Brain microvascular endothelial cell (primary cell): ENCODE measurements at regions not wholly inside any gene's neighbourhood (a gene's known extent, or its start where the extent isn't known, plus 50 kb on each side); places are given as distances from the start of the nearest gene placed in this dataset.
"Not testable (repeated sequence)": the region's sequence is repeated elsewhere in the genome, so short reads cannot be mapped to it uniquely, and the experiment has no call there.

Experiments
- DNase-seq: peaks from one replicate; pipeline ENCODE4 v3.0.0-alpha.2; 2020
- H3K27ac ChIP-seq: fragments of 250-450 bp; sonication (Bioruptor Pico); 2 replicates; pipeline ENCODE4 v1.5.1; 2020; ENCODE audit warnings: mild to moderate bottlenecking, moderate library complexity
- H3K27me3 ChIP-seq: fragments of 250-450 bp; sonication (Bioruptor Pico); replicated peaks from 2 replicates; pipeline ENCODE4 v1.5.1; 2020; ENCODE audit warnings: mild to moderate bottlenecking
- H3K36me3 ChIP-seq: fragments of 250-450 bp; sonication (Bioruptor Pico); replicated peaks from 2 replicates; pipeline ENCODE4 v1.5.1; 2020; ENCODE audit warnings: mild to moderate bottlenecking
- H3K4me3 ChIP-seq: 2 replicates; pipeline ENCODE4 v1.5.1; 2011; ENCODE audit warnings: low read depth, mild to moderate bottlenecking, control low read depth, low read length, moderate library complexity
- CTCF ChIP-seq: IDR thresholded peaks from 2 replicates; pipeline ENCODE4 v1.5.1; 2011; ENCODE audit warnings: low read depth, mild to moderate bottlenecking, moderate library complexity, low read length, control low read depth, inconsistent platforms; ENCODE audit errors: missing control alignments
- in situ Hi-C: cut with HindIII; loops from 2 replicates; pipeline ENCODE4 v1.10.0; 2017; ENCODE audit warnings: low sequenced_read_pairs, low pct_ligation_motif_present

GRCh38 chr10:105734479-105734878 is 1093.4 kb downstream of the SORCS3 start:
- H3K27me3 ChIP-seq = no peaks in the 10 kb centered on the region
- no peak overlapping the region for H3K4me3 ChIP-seq
- H3K27ac ChIP-seq = no peak overlapping the region
- no peak for TF ChIP-seq CTCF
- H3K36me3 ChIP-seq = no peaks in the 10 kb centered on the region
- no peak for DNase-seq
- in situ Hi-C loops = no loop called here

GRCh38 chr10:105733924-105734323 is 1092.8 kb downstream of the SORCS3 start:
- in situ Hi-C loops = no loop called here
- TF ChIP-seq CTCF = no peak
- H3K27me3 ChIP-seq = no peaks in the 10 kb centered on the region

GRCh38 chr10:105729428-105729827 is 1088.3 kb downstream of the SORCS3 start:
- TF ChIP-seq CTCF = no peak
- no peaks in the 10 kb centered on the region for H3K27me3 ChIP-seq
- no peak overlapping the region for H3K4me3 ChIP-seq
- no peak for DNase-seq
- no peaks in the 10 kb centered on the region for H3K36me3 ChIP-seq
- in situ Hi-C loops = no loop called here
- H3K27ac ChIP-seq = no peak overlapping the region

More at GRCh38 chr10:105733924-105734323, 1092.8 kb downstream of the SORCS3 start:
- H3K36me3 ChIP-seq = no peaks in the 10 kb centered on the region
- no peak overlapping the region for H3K4me3 ChIP-seq
- no peak for DNase-seq
- no peak overlapping the region for H3K27ac ChIP-seq

- H3K36me3 ChIP-seq, H3K4me3 ChIP-seq, in situ Hi-C loops, H3K27ac ChIP-seq, H3K27me3 ChIP-seq, DNase-seq: not testable (repeated sequence)
These were observed 1086.5 kb downstream of the SORCS3 start for GRCh38 chr10:105727586-105727985.

- Histone ChIP-seq H3K36me3 (no peaks in the 10 kb centered on the region), H3K27ac (no peak overlapping the region), H3K4me3 (no peak overlapping the region), H3K27me3 (no peaks in the 10 kb centered on the region)
- TF ChIP-seq CTCF = no peak
- DNase-seq = no peak
- in situ Hi-C loops = no loop called here
These were observed 1086.0 kb downstream of the SORCS3 start for GRCh38 chr10:105727131-105727530.

GRCh38 chr10:105726149-105726548 is 1085.1 kb downstream of the SORCS3 start:
- no peak overlapping the region for H3K27ac ChIP-seq
- TF ChIP-seq CTCF = no peak
- no peak for DNase-seq
- no peaks in the 10 kb centered on the region for H3K36me3 ChIP-seq
- in situ Hi-C loops = no loop called here
- no peaks in the 10 kb centered on the region for H3K27me3 ChIP-seq
- H3K4me3 ChIP-seq = no peak overlapping the region

GRCh38 chr10:105725007-105725406 is 1083.9 kb downstream of the SORCS3 start:
- Histone ChIP-seq H3K4me3 (no peak overlapping the region), H3K27ac (no peak overlapping the region), H3K27me3 (no peaks in the 10 kb centered on the region), H3K36me3 (no peaks in the 10 kb centered on the region)
- no peak for DNase-seq
- in situ Hi-C loops = no loop called here
- no peak for TF ChIP-seq CTCF
